Stimulated activated effector memory CD8-positive, alpha-beta T cell treated with anti-CD3 and anti-CD28 coated beads, Interleukin-12 subunit alpha, Interleukin-12 subunit beta, amount 100 ng/mL, for 72 hours (primary cell): ENCODE measurements at regions not wholly inside any gene's neighbourhood (a gene's known extent, or its start where the extent isn't known, plus 50 kb on each side); places are given as distances from the start of the nearest gene placed in this dataset.

Source experiments
- ATAC-seq: fragments of 150-1000 bp; cut with Tn5 transposase; 2 replicates; pipeline ENCODE4 v1.10.0; 2021
- DNase-seq, 2 donors: peaks; one replicate each; pipeline ENCODE4 v3.0.0; 2021 to 2022; ENCODE audit warnings: low spot score in 2 of 2
- H3K27ac Mint-ChIP-seq: one replicate; pipeline ENCODE4 v1.8.0; 2022; ENCODE audit warnings: mild to moderate bottlenecking, mixed read lengths
- H3K36me3 Mint-ChIP-seq: one replicate; pipeline ENCODE4 v1.8.0; 2022; ENCODE audit warnings: mild to moderate bottlenecking, mixed read lengths
- H3K4me1 Mint-ChIP-seq: one replicate; pipeline ENCODE4 v1.8.0; 2022; ENCODE audit warnings: mixed read lengths
- H3K4me3 Mint-ChIP-seq: one replicate; pipeline ENCODE4 v1.8.0; 2022; ENCODE audit warnings: mild to moderate bottlenecking, mixed read lengths
- H3K9me3 Mint-ChIP-seq: one replicate; pipeline ENCODE4 v1.8.0; 2022; ENCODE audit warnings: mixed read lengths

- DNase-seq: no peak
- no peaks in the 10 kb centered on the region for H3K36me3 Mint-ChIP-seq
- H3K4me1 Mint-ChIP-seq: no peaks in the 10 kb centered on the region
- ATAC-seq: no peak
- H3K9me3 Mint-ChIP-seq: peaks cover 4% of the 10 kb centered on the region
- no peak overlapping the region for H3K27ac Mint-ChIP-seq
- no peak overlapping the region for H3K4me3 Mint-ChIP-seq
These were observed 324.3 kb upstream of the MOCS1 start for GRCh38 chr6:40258531-40258930.

GRCh38 chr6:40256831-40257230 lies 322.6 kb upstream of the MOCS1 start:
- no peak for ATAC-seq
- Mint-ChIP-seq H3K4me1 (no peaks in the 10 kb centered on the region), H3K36me3 (no peaks in the 10 kb centered on the region), H3K9me3 (peaks cover 4% of the 10 kb centered on the region), H3K4me3 (no peak overlapping the region), H3K27ac (no peak overlapping the region)
- DNase-seq: no peak

GRCh38 chr6:40256224-40256623 lies 322.0 kb upstream of the MOCS1 start:
- no peaks in the 10 kb centered on the region for H3K4me1 Mint-ChIP-seq

GRCh38 chr6:40253420-40253819 lies 319.2 kb upstream of the MOCS1 start:
- no peak overlapping the region for H3K4me3 Mint-ChIP-seq
- ATAC-seq (no peak), DNase-seq (no peak)
- H3K4me1 Mint-ChIP-seq: no peaks in the 10 kb centered on the region
- no peak overlapping the region for H3K27ac Mint-ChIP-seq
- H3K36me3 Mint-ChIP-seq: no peaks in the 10 kb centered on the region
- no peaks in the 10 kb centered on the region for H3K9me3 Mint-ChIP-seq

More at GRCh38 chr6:40256224-40256623, 322.0 kb upstream of the MOCS1 start:
- Mint-ChIP-seq H3K9me3 (peaks cover 4% of the 10 kb centered on the region), H3K27ac (no peak overlapping the region), H3K36me3 (no peaks in the 10 kb centered on the region), H3K4me3 (no peak overlapping the region)
- ATAC-seq (no peak), DNase-seq (no peak)

- H3K36me3 Mint-ChIP-seq: no peaks in the 10 kb centered on the region
- ATAC-seq: no peak
- no peaks in the 10 kb centered on the region for H3K9me3 Mint-ChIP-seq
- no peak for DNase-seq
- no peak overlapping the region for H3K4me3 Mint-ChIP-seq
- no peaks in the 10 kb centered on the region for H3K4me1 Mint-ChIP-seq
- no peak overlapping the region for H3K27ac Mint-ChIP-seq
These were observed 318.4 kb upstream of the MOCS1 start for GRCh38 chr6:40252531-40253258.

GRCh38 chr6:40251637-40252300 lies 317.5 kb upstream of the MOCS1 start:
- H3K4me3 Mint-ChIP-seq: no peak overlapping the region
- DNase-seq: no peak

GRCh38 chr6:40249935-40250334 lies 315.7 kb upstream of the MOCS1 start:
- Mint-ChIP-seq H3K9me3 (no peaks in the 10 kb centered on the region), H3K27ac (no peak overlapping the region), H3K36me3 (no peaks in the 10 kb centered on the region), H3K4me1 (no peaks in the 10 kb centered on the region), H3K4me3 (no peak overlapping the region)
- DNase-seq (no peak), ATAC-seq (no peak)

More at GRCh38 chr6:40251637-40252300, 317.5 kb upstream of the MOCS1 start:
- Mint-ChIP-seq H3K36me3 (no peaks in the 10 kb centered on the region), H3K9me3 (no peaks in the 10 kb centered on the region), H3K27ac (no peak overlapping the region), H3K4me1 (no peaks in the 10 kb centered on the region)
- no peak for ATAC-seq

GRCh38 chr6:40247516-40248115 lies 313.4 kb upstream of the MOCS1 start:
- no peak overlapping the region for H3K4me3 Mint-ChIP-seq
- DNase-seq: no peak
- no peak overlapping the region for H3K27ac Mint-ChIP-seq
- H3K4me1 Mint-ChIP-seq: no peaks in the 10 kb centered on the region
- no peaks in the 10 kb centered on the region for H3K9me3 Mint-ChIP-seq
- no peak for ATAC-seq
- H3K36me3 Mint-ChIP-seq: no peaks in the 10 kb centered on the region

- DNase-seq: no peak
- Mint-ChIP-seq H3K27ac (no peak overlapping the region), H3K9me3 (peaks cover 4% of the 10 kb centered on the region), H3K4me1 (no peaks in the 10 kb centered on the region), H3K36me3 (no peaks in the 10 kb centered on the region), H3K4me3 (no peak overlapping the region)
- ATAC-seq: no peak
These were observed 310.4 kb upstream of the MOCS1 start for GRCh38 chr6:40244699-40245098.

- H3K4me3 Mint-ChIP-seq: no peak overlapping the region
- H3K9me3 Mint-ChIP-seq: peaks cover 4% of the 10 kb centered on the region
- no peaks in the 10 kb centered on the region for H3K4me1 Mint-ChIP-seq
- ATAC-seq: no peak
- no peaks in the 10 kb centered on the region for H3K36me3 Mint-ChIP-seq
- no peak for DNase-seq
- H3K27ac Mint-ChIP-seq: no peak overlapping the region
These were observed 298.4 kb upstream of the MOCS1 start for GRCh38 chr6:40232698-40233097.

- Mint-ChIP-seq H3K4me1 (no peaks in the 10 kb centered on the region), H3K36me3 (no peaks in the 10 kb centered on the region), H3K4me3 (no peak overlapping the region), H3K27ac (no peak overlapping the region), H3K9me3 (no peaks in the 10 kb centered on the region)
- ATAC-seq (no peak), DNase-seq (no peak)
These were observed 293.5 kb upstream of the MOCS1 start for GRCh38 chr6:40227735-40228134.

- H3K4me1 Mint-ChIP-seq: no peaks in the 10 kb centered on the region
- ATAC-seq (no peak), DNase-seq (no peak)
- no peaks in the 10 kb centered on the region for H3K9me3 Mint-ChIP-seq
- H3K4me3 Mint-ChIP-seq: no peak overlapping the region
- no peak overlapping the region for H3K27ac Mint-ChIP-seq
- H3K36me3 Mint-ChIP-seq: no peaks in the 10 kb centered on the region
These were observed 288.1 kb upstream of the MOCS1 start for GRCh38 chr6:40222354-40222753.

- H3K9me3 Mint-ChIP-seq: no peaks in the 10 kb centered on the region
- H3K36me3 Mint-ChIP-seq: no peaks in the 10 kb centered on the region
- ATAC-seq (no peak), DNase-seq (no peak)
- no peak overlapping the region for H3K27ac Mint-ChIP-seq
- H3K4me3 Mint-ChIP-seq: no peak overlapping the region
- H3K4me1 Mint-ChIP-seq: no peaks in the 10 kb centered on the region
These were observed 285.5 kb upstream of the MOCS1 start for GRCh38 chr6:40219799-40220198.

GRCh38 chr6:40210628-40211056 lies 276.4 kb upstream of the MOCS1 start:
- no peaks in the 10 kb centered on the region for H3K4me1 Mint-ChIP-seq
- no peak for ATAC-seq
- H3K4me3 Mint-ChIP-seq: no peak overlapping the region

GRCh38 chr6:40205801-40206200 lies 271.5 kb upstream of the MOCS1 start:
- no peak for DNase-seq
- no peak for ATAC-seq
- Mint-ChIP-seq H3K4me3 (no peak overlapping the region), H3K27ac (no peak overlapping the region), H3K4me1 (no peaks in the 10 kb centered on the region), H3K9me3 (peaks cover 25% of the 10 kb centered on the region), H3K36me3 (no peaks in the 10 kb centered on the region)

More at GRCh38 chr6:40210628-40211056, 276.4 kb upstream of the MOCS1 start:
- DNase-seq: no peak
- Mint-ChIP-seq H3K9me3 (peaks cover 3% of the 10 kb centered on the region), H3K27ac (no peak overlapping the region), H3K36me3 (no peaks in the 10 kb centered on the region)

- Mint-ChIP-seq H3K4me3 (no peak overlapping the region), H3K4me1 (no peaks in the 10 kb centered on the region), H3K36me3 (no peaks in the 10 kb centered on the region), H3K9me3 (peaks cover 25% of the 10 kb centered on the region), H3K27ac (no peak overlapping the region)
- no peak for DNase-seq
- ATAC-seq: no peak
These were observed 270.7 kb upstream of the MOCS1 start for GRCh38 chr6:40205004-40205403.
